ENCODE measurements at regions not wholly inside any gene's neighbourhood (a gene's known extent, or its start where the extent isn't known, plus 50 kb on each side); places are given as distances from the start of the nearest gene placed in this dataset.

DNA sequence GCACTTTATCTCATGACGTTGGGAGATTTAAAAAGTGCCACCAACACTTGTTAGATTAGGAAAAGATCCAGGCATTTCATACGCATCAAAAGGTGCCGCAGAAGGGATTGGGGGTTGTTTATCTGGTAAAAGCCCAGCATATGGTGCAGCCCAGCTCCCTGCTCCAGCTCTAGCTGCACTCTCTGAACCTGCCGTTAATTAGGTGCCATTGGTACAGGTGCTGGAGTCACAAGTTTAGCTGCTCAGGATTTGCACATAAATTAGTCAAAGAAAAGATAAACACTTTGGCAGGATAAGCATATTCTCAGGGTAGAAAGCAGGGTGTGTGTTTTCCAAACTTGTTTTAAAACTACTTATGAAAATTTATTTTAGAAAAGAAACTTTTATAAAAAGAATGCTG is 932.6 kb upstream of the TMEM132C start:
- TF ChIP-seq, protein P1, sequence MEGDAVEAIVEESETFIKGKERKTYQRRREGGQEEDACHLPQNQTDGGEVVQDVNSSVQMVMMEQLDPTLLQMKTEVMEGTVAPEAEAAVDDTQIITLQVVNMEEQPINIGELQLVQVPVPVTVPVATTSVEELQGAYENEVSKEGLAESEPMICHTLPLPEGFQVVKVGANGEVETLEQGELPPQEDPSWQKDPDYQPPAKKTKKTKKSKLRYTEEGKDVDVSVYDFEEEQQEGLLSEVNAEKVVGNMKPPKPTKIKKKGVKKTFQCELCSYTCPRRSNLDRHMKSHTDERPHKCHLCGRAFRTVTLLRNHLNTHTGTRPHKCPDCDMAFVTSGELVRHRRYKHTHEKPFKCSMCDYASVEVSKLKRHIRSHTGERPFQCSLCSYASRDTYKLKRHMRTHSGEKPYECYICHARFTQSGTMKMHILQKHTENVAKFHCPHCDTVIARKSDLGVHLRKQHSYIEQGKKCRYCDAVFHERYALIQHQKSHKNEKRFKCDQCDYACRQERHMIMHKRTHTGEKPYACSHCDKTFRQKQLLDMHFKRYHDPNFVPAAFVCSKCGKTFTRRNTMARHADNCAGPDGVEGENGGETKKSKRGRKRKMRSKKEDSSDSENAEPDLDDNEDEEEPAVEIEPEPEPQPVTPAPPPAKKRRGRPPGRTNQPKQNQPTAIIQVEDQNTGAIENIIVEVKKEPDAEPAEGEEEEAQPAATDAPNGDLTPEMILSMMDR (IDR thresholded peaks at IDR 0.05) = no peak
- TF ChIP-seq ZFX (IDR thresholded peaks at IDR 0.05; ENCODE audit: borderline replicate concordance) = no peak
